Left hindlimb (tissue), 1 donor: ENCODE measurements at regions not wholly inside any gene's neighbourhood (a gene's known extent, or its start where the extent isn't known, plus 50 kb on each side); places are given as distances from the start of the nearest gene placed in this dataset.

Experiments
- DNase-seq: peaks from one replicate; pipeline ENCODE4 v3.0.0-alpha.2; 2018

GRCh38 chr14:44287858-44288257 is 219.2 kb downstream of the FSCB start:
- DNase-seq = no peak

GRCh38 chr14:44286201-44286600 is 220.9 kb downstream of the FSCB start:
- DNase-seq = no peak

- no peak for DNase-seq
Observed at GRCh38 chr14:44283836-44284235, 223.2 kb downstream of the FSCB start.

GRCh38 chr14:44279357-44279756 is 227.7 kb downstream of the FSCB start:
- DNase-seq = no peak

GRCh38 chr14:44271637-44272036 is 235.4 kb downstream of the FSCB start:
- no peak for DNase-seq

GRCh38 chr14:44271006-44271405 is 236.1 kb downstream of the FSCB start:
- DNase-seq = no peak

GRCh38 chr14:44265246-44265645 is 241.8 kb downstream of the FSCB start:
- DNase-seq = no peak

- DNase-seq = no peak
Observed at GRCh38 chr14:44215660-44216059, 291.4 kb downstream of the FSCB start.

- no peak for DNase-seq
Observed at GRCh38 chr14:44211718-44212117, 295.4 kb downstream of the FSCB start.

GRCh38 chr14:44204061-44204835 is 302.8 kb downstream of the FSCB start:
- DNase-seq = no peak

- no peak for DNase-seq
Observed at GRCh38 chr14:44180975-44181374, 326.1 kb downstream of the FSCB start.

GRCh38 chr14:44170556-44170955 is 336.5 kb downstream of the FSCB start:
- DNase-seq = no peak

- DNase-seq = no peak
Observed at GRCh38 chr14:44170101-44170500, 337.0 kb downstream of the FSCB start.

- DNase-seq = no peak
Observed at GRCh38 chr14:44168566-44168965, 338.5 kb downstream of the FSCB start.

- no peak for DNase-seq
Observed at GRCh38 chr14:44166611-44167010, 340.5 kb downstream of the FSCB start.

GRCh38 chr14:44165936-44166335 is 341.1 kb downstream of the FSCB start:
- no peak for DNase-seq

GRCh38 chr14:44165286-44165685 is 341.8 kb downstream of the FSCB start:
- DNase-seq = no peak

- DNase-seq = no peak
Observed at GRCh38 chr14:44163946-44164345, 343.1 kb downstream of the FSCB start.

- no peak for DNase-seq
Observed at GRCh38 chr14:44162197-44162596, 344.9 kb downstream of the FSCB start.

GRCh38 chr14:44154874-44155273 is 352.2 kb downstream of the FSCB start:
- no peak for DNase-seq

GRCh38 chr14:44154446-44154845 is 352.6 kb downstream of the FSCB start:
- DNase-seq = no peak

GRCh38 chr14:44151130-44151820 is 355.8 kb downstream of the FSCB start:
- no peak for DNase-seq

GRCh38 chr14:44149597-44149996 is 357.5 kb downstream of the FSCB start:
- peak; percentile 29 for DNase-seq

GRCh38 chr14:44142006-44142405 is 365.1 kb downstream of the FSCB start:
- no peak for DNase-seq

GRCh38 chr14:44135972-44136371 is 371.1 kb downstream of the FSCB start:
- no peak for DNase-seq
